ENCODE measurements at regions not wholly inside any gene's neighbourhood (a gene's known extent, or its start where the extent isn't known, plus 50 kb on each side); places are given as distances from the start of the nearest gene placed in this dataset.

DNA sequence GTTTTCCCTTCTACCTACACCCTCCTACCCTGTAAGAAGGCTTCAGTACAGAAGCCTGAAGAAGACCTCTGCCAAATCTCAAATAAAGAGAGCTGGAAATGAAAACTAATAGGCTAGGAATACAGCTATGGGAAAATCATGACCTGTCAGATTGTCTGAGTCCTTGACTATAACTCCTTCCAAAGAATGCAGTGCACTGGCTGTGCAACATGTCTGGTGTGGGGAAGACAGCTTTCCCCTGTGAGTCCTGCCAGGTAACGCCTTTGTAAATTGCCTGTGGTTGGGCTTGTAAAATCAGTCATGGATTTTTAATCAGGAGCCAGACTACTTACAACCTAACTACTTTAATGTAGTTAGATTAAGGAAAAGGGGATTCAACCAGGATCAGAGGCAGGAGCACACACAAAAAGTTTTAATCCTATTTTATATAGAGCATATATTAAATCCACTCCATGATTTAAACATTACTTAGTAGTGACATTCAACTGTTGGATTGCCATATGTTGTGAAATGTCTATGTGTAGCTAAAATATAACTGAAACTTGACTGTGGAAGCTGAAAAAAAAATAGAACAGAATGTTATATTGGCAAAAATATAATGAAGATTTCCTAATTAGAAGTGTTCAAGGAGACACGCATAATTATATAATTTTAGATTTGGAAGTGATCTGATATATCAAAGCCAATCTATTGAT lies 1667.8 kb downstream of the KCNT2 start:
- TF ChIP-seq, protein P1, sequence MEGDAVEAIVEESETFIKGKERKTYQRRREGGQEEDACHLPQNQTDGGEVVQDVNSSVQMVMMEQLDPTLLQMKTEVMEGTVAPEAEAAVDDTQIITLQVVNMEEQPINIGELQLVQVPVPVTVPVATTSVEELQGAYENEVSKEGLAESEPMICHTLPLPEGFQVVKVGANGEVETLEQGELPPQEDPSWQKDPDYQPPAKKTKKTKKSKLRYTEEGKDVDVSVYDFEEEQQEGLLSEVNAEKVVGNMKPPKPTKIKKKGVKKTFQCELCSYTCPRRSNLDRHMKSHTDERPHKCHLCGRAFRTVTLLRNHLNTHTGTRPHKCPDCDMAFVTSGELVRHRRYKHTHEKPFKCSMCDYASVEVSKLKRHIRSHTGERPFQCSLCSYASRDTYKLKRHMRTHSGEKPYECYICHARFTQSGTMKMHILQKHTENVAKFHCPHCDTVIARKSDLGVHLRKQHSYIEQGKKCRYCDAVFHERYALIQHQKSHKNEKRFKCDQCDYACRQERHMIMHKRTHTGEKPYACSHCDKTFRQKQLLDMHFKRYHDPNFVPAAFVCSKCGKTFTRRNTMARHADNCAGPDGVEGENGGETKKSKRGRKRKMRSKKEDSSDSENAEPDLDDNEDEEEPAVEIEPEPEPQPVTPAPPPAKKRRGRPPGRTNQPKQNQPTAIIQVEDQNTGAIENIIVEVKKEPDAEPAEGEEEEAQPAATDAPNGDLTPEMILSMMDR (conservative IDR thresholded peaks at IDR 0.05; ENCODE audit: low read length), result no peak
- no peak for TF ChIP-seq EZH2phosphoT487 (IDR thresholded peaks at IDR 0.05; ENCODE audit: borderline replicate concordance)

Measured in Loucy (cell line).